ENCODE measurements at regions not wholly inside any gene's neighbourhood (a gene's known extent, or its start where the extent isn't known, plus 50 kb on each side); places are given as distances from the start of the nearest gene placed in this dataset.

DNA sequence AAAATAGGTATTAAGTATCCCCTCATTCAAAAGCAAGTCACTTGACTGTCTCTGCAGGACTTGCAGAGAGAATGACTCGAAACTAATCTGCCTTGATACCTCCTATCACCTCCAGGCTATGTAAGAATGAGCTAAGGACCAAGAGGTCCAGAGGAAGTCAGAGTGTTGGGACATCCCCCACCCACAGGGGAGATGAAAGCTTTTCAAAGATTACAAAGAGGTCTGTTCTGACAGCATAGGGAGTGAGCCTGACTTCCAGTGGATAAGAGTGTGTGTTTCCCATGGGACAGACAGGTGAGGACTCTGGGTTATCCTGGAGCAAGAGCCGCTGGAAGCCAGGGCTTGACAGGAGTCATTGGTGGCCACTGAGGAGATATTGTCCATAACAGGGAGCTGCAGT is 85.0 kb upstream of the TACR1 start:
- no peak for ATAC-seq
- CTCF ChIA-PET, result interaction anchor here (1.6 kb wide), 1 partner anchor 85 kb away, joined by 5 read pairs; the partner anchor contains the start of gene TACR1

DNA sequence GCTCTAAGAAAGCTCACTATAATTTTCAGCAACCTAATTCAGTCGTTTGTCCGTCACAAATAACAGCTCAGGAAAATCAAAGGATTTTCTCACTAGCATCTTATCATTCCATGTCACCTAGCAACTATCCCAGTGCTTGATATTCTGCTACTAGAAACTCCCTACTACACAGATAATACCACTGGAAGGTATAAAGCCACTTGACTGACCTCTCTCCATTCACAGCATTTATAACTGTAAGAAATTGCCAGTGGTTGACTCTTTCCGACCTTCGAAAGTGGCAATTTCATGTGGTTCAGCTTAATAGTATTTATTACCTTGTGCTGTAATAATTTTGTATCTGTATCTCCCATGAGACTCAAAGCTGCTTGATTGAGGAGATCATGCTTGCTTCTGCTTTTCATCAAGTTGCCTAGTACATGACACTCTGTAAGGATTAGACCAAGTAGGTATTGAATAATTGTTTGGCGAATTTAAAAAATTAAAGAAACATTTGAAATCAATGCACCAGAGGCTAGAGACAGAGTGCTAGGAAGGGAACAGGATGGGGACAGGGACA is 79.6 kb upstream of the TACR1 start:
- FAIRE-seq, result no peak
- Histone ChIP-seq H3K9me3 (no peaks in the 10 kb centered on the region), H3K4me3 (no peak overlapping the region), H3K4me1 (peaks cover 30% of the 10 kb centered on the region), H3K4me2 (no peak overlapping the region), H3K27ac (no peak overlapping the region)
- WGBS (ENCODE audit: missing lambda C conversion rate), result 82% methylated on average over 5 of the region's 5 CpGs
- TF ChIP-seq HOXA7 (CRISPR knock-in tag; IDR thresholded peaks at IDR 0.05), result no peak
- no peak for TF ChIP-seq RAD21 (conservative IDR thresholded peaks at IDR 0.05 in 1 of 2, IDR thresholded peaks at IDR 0.05 in 1 of 2)
- TF ChIP-seq, protein P1, sequence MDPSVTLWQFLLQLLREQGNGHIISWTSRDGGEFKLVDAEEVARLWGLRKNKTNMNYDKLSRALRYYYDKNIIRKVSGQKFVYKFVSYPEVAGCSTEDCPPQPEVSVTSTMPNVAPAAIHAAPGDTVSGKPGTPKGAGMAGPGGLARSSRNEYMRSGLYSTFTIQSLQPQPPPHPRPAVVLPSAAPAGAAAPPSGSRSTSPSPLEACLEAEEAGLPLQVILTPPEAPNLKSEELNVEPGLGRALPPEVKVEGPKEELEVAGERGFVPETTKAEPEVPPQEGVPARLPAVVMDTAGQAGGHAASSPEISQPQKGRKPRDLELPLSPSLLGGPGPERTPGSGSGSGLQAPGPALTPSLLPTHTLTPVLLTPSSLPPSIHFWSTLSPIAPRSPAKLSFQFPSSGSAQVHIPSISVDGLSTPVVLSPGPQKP (IDR thresholded peaks at IDR 0.05; ENCODE audit: low read depth, low read length), result no peak
- TF ChIP-seq SMC3 (IDR thresholded peaks at IDR 0.05), result no peak
- no peak for DNase-seq (ENCODE audit: low read depth in 1 of 2, low spot score in 1 of 2)
- CTCF ChIA-PET, result interaction anchor here (0.8 to 4.8 kb wide), 4 partner anchors 8 to 359 kb away, joined by 3 to 28 read pairs (median 4); partner anchors contain the start of gene TACR1
- POLR2A ChIA-PET, result no interaction called here
- ATAC-seq, result no peak

More for the DNA sequence above, 85.0 kb upstream of the TACR1 start:
- DNase-seq (ENCODE audit: low read depth in 1 of 2, low spot score in 1 of 2), result no peak
- 64% methylated on average over 2 of the region's 2 CpGs for WGBS (ENCODE audit: missing lambda C conversion rate)
- H3K9me3 ChIP-seq, result no peaks in the 10 kb centered on the region
- TF ChIP-seq MYC (IDR thresholded peaks at IDR 0.05; ENCODE audit: borderline replicate concordance, low read length), result no peak
- TF ChIP-seq ZC3H11A (IDR thresholded peaks at IDR 0.05), result no peak
- no peak for TF ChIP-seq RCOR1 (IDR thresholded peaks at IDR 0.05; ENCODE audit: low read depth, low read length)
- TF ChIP-seq SREBF2 (IDR thresholded peaks at IDR 0.05), result no peak
- TF ChIP-seq NPAS2 (CRISPR knock-in tag; IDR thresholded peaks at IDR 0.05; ENCODE audit: borderline replicate concordance), result no peak
- no peak for TF ChIP-seq CEBPB (IDR thresholded peaks at IDR 0.05)
- no peak for TF ChIP-seq EP300 (IDR thresholded peaks at IDR 0.05)
- TF ChIP-seq NR3C1 (IDR thresholded peaks at IDR 0.05), result no peak
- TF ChIP-seq NFE2L2 (conservative IDR thresholded peaks at IDR 0.05; ENCODE audit: low read length), result no peak
- no peak for TF ChIP-seq HDAC2 (IDR thresholded peaks at IDR 0.05)
- no peak for TF ChIP-seq CHD2 (IDR thresholded peaks at IDR 0.05; ENCODE audit: low read length, partially characterized antibody)
- TF ChIP-seq CBX2 (IDR thresholded peaks at IDR 0.05; ENCODE audit: borderline replicate concordance, low read depth), result no peak
- no peaks in the 10 kb centered on the region for H3K4me1 ChIP-seq
- no peak for FAIRE-seq
- POLR2A ChIA-PET, result no interaction called here
- no peak overlapping the region for H3K27ac ChIP-seq
- H3K4me2 ChIP-seq, result no peak overlapping the region
- H3K4me3 ChIP-seq, result no peak overlapping the region

DNA sequence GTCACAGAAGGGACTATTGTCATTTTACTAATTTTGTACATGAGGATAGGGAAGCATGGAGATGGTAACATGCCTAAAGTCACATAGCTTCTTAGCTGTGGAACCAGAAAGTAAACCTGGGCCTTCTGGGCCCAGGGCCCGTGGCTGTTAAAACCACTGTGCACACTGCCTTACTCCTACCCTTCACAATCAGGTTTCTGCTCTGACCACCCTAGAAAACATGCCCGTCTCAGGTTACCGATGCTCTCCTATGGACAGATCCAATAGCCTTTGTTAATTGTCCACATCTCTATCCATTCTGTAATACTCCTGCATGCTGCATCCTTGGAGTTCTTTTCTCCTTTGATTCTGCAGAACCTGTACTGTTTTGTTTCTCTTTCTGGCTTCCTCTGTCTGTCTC is 79.0 kb upstream of the TACR1 start:
- CTCF ChIA-PET, result interaction anchor here (1.3 to 4.8 kb wide), 3 partner anchors 8 to 78 kb away, joined by 3 to 28 read pairs (median 5); partner anchors contain the start of gene TACR1

More for the DNA sequence above, 79.0 kb upstream of the TACR1 start:
- no peak for DNase-seq (ENCODE audit: low read depth in 1 of 2, low spot score in 1 of 2)
- Histone ChIP-seq H3K4me2 (no peak overlapping the region), H3K27ac (peak overlapping the region in 1 of 2 experiments; percentile 62; a peak in 2 of 6 replicates), H3K4me1 (peaks cover 30% of the 10 kb centered on the region), H3K4me3 (no peak overlapping the region), H3K9me3 (no peaks in the 10 kb centered on the region)
- ATAC-seq, result no peak
- no peak for FAIRE-seq
- TF ChIP-seq ESRRA (IDR thresholded peaks at IDR 0.05; ENCODE audit: borderline replicate concordance, low read length), result no peak
- no peak for TF ChIP-seq KDM5A (IDR thresholded peaks at IDR 0.05)
- TF ChIP-seq TP53 (CRISPR knock-in tag; IDR thresholded peaks at IDR 0.05), result no peak
- no peak for TF ChIP-seq HEYL (CRISPR knock-in tag; IDR thresholded peaks at IDR 0.05)
- no peak for TF ChIP-seq NR3C1 (IDR thresholded peaks at IDR 0.05)
- no peak for TF ChIP-seq MYC (IDR thresholded peaks at IDR 0.05; ENCODE audit: borderline replicate concordance, low read length)
- TF ChIP-seq FOXS1 (CRISPR knock-in tag; IDR thresholded peaks at IDR 0.05), result no peak
- TF ChIP-seq, protein P2, sequence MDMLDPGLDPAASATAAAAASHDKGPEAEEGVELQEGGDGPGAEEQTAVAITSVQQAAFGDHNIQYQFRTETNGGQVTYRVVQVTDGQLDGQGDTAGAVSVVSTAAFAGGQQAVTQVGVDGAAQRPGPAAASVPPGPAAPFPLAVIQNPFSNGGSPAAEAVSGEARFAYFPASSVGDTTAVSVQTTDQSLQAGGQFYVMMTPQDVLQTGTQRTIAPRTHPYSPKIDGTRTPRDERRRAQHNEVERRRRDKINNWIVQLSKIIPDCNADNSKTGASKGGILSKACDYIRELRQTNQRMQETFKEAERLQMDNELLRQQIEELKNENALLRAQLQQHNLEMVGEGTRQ (IDR thresholded peaks at IDR 0.05), result no peak
- TF ChIP-seq FOSB (CRISPR knock-in tag; IDR thresholded peaks at IDR 0.05), result no peak
- TF ChIP-seq, protein P3, sequence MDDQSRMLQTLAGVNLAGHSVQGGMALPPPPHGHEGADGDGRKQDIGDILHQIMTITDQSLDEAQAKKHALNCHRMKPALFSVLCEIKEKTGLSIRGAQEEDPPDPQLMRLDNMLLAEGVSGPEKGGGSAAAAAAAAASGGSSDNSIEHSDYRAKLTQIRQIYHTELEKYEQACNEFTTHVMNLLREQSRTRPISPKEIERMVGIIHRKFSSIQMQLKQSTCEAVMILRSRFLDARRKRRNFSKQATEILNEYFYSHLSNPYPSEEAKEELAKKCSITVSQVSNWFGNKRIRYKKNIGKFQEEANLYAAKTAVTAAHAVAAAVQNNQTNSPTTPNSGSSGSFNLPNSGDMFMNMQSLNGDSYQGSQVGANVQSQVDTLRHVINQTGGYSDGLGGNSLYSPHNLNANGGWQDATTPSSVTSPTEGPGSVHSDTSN (IDR thresholded peaks at IDR 0.05), result no peak
- no peak for TF ChIP-seq PHF8 (IDR thresholded peaks at IDR 0.05; ENCODE audit: borderline replicate concordance, low read depth)
- no peak for TF ChIP-seq HOXB13 (CRISPR knock-in tag; IDR thresholded peaks at IDR 0.05; ENCODE audit: low read depth)
- TF ChIP-seq MAFK (IDR thresholded peaks at IDR 0.05; ENCODE audit: partially characterized antibody), result no peak
- TF ChIP-seq EP300 (IDR thresholded peaks at IDR 0.05), result no peak
- TF ChIP-seq, protein P4, sequence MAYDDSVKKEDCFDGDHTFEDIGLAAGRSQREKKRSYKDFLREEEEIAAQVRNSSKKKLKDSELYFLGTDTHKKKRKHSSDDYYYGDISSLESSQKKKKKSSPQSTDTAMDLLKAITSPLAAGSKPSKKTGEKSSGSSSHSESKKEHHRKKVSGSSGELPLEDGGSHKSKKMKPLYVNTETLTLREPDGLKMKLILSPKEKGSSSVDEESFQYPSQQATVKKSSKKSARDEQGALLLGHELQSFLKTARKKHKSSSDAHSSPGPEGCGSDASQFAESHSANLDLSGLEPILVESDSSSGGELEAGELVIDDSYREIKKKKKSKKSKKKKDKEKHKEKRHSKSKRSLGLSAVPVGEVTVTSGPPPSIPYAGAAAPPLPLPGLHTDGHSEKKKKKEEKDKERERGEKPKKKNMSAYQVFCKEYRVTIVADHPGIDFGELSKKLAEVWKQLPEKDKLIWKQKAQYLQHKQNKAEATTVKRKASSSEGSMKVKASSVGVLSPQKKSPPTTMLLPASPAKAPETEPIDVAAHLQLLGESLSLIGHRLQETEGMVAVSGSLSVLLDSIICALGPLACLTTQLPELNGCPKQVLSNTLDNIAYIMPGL (CRISPR knock-in tag; IDR thresholded peaks at IDR 0.05; ENCODE audit: borderline replicate concordance), result no peak
- TF ChIP-seq KDM1A (IDR thresholded peaks at IDR 0.05; ENCODE audit: low read depth), result no peak
- WGBS (ENCODE audit: missing lambda C conversion rate), result 95% methylated on average over 3 of the region's 3 CpGs
- POLR2A ChIA-PET, result no interaction called here
